ENCODE measurements at regions not wholly inside any gene's neighbourhood (a gene's known extent, or its start where the extent isn't known, plus 50 kb on each side); places are given as distances from the start of the nearest gene placed in this dataset.

- no peak for DNase-seq
- H3K27me3 Mint-ChIP-seq = no peaks in the 10 kb centered on the region
- no peak overlapping the region for H3K27ac Mint-ChIP-seq
- H3K4me3 Mint-ChIP-seq = no peak overlapping the region
- peaks cover 4% of the 10 kb centered on the region for H3K4me1 Mint-ChIP-seq (ENCODE audit: low read depth)
- H3K36me3 Mint-ChIP-seq (ENCODE audit: low read depth) = no peaks in the 10 kb centered on the region
- peaks cover 6% of the 10 kb centered on the region for H3K9me3 Mint-ChIP-seq
Observed at GRCh38 chr5:62731022-62731421, 152.4 kb downstream of the LRRC70 start.

- DNase-seq = no peak
- no peak overlapping the region for H3K4me3 Mint-ChIP-seq
- H3K27ac Mint-ChIP-seq = no peak overlapping the region
- no peaks in the 10 kb centered on the region for H3K36me3 Mint-ChIP-seq (ENCODE audit: low read depth)
- peaks cover 6% of the 10 kb centered on the region for H3K9me3 Mint-ChIP-seq
- H3K27me3 Mint-ChIP-seq = peaks cover 2% of the 10 kb centered on the region
- H3K4me1 Mint-ChIP-seq (ENCODE audit: low read depth) = peaks cover 4% of the 10 kb centered on the region
Observed at GRCh38 chr5:62729675-62730074, 151.1 kb downstream of the LRRC70 start.

- no peaks in the 10 kb centered on the region for H3K36me3 Mint-ChIP-seq (ENCODE audit: low read depth)
- no peak overlapping the region for H3K27ac Mint-ChIP-seq
- no peak for DNase-seq
- peaks cover 3% of the 10 kb centered on the region for H3K27me3 Mint-ChIP-seq
- no peak overlapping the region for H3K4me3 Mint-ChIP-seq
- peaks cover 4% of the 10 kb centered on the region for H3K4me1 Mint-ChIP-seq (ENCODE audit: low read depth)
- H3K9me3 Mint-ChIP-seq = no peaks in the 10 kb centered on the region
Observed at GRCh38 chr5:62727861-62728260, 149.2 kb downstream of the LRRC70 start.

GRCh38 chr5:62727184-62727583, 148.6 kb downstream of the LRRC70 start:
- Mint-ChIP-seq H3K4me1 (ENCODE audit: low read depth) (peaks cover 4% of the 10 kb centered on the region), H3K36me3 (ENCODE audit: low read depth) (no peaks in the 10 kb centered on the region), H3K27me3 (peaks cover 3% of the 10 kb centered on the region), H3K9me3 (no peaks in the 10 kb centered on the region), H3K4me3 (no peak overlapping the region), H3K27ac (no peak overlapping the region)
- no peak for DNase-seq

- Mint-ChIP-seq H3K27me3 (peaks cover 12% of the 10 kb centered on the region), H3K27ac (no peak overlapping the region), H3K4me3 (no peak overlapping the region), H3K9me3 (no peaks in the 10 kb centered on the region), H3K36me3 (ENCODE audit: low read depth) (no peaks in the 10 kb centered on the region), H3K4me1 (ENCODE audit: low read depth) (peaks cover 1% of the 10 kb centered on the region)
- no peak for DNase-seq
Observed at GRCh38 chr5:62722360-62722759, 143.7 kb downstream of the LRRC70 start.

GRCh38 chr5:62720031-62720441, 141.4 kb downstream of the LRRC70 start:
- no peak overlapping the region for H3K4me3 Mint-ChIP-seq
- H3K9me3 Mint-ChIP-seq = no peaks in the 10 kb centered on the region
- H3K36me3 Mint-ChIP-seq (ENCODE audit: low read depth) = no peaks in the 10 kb centered on the region
- peaks cover 12% of the 10 kb centered on the region for H3K27me3 Mint-ChIP-seq
- DNase-seq = peak; percentile 29
- no peak overlapping the region for H3K27ac Mint-ChIP-seq
- H3K4me1 Mint-ChIP-seq (ENCODE audit: low read depth) = peaks cover 1% of the 10 kb centered on the region

- DNase-seq = no peak
- Mint-ChIP-seq H3K4me1 (ENCODE audit: low read depth) (peaks cover 1% of the 10 kb centered on the region), H3K36me3 (ENCODE audit: low read depth) (no peaks in the 10 kb centered on the region), H3K4me3 (no peak overlapping the region), H3K27ac (no peak overlapping the region), H3K27me3 (peaks cover 9% of the 10 kb centered on the region), H3K9me3 (no peaks in the 10 kb centered on the region)
Observed at GRCh38 chr5:62719061-62719720, 140.6 kb downstream of the LRRC70 start.

- peaks cover 9% of the 10 kb centered on the region for H3K27me3 Mint-ChIP-seq
- no peaks in the 10 kb centered on the region for H3K9me3 Mint-ChIP-seq
- peaks cover 1% of the 10 kb centered on the region for H3K4me1 Mint-ChIP-seq (ENCODE audit: low read depth)
- no peak overlapping the region for H3K4me3 Mint-ChIP-seq
- no peak for DNase-seq
- H3K36me3 Mint-ChIP-seq (ENCODE audit: low read depth) = no peaks in the 10 kb centered on the region
- H3K27ac Mint-ChIP-seq = no peak overlapping the region
Observed at GRCh38 chr5:62718324-62718723, 139.7 kb downstream of the LRRC70 start.

- Mint-ChIP-seq H3K9me3 (no peaks in the 10 kb centered on the region), H3K27ac (no peak overlapping the region), H3K4me3 (no peak overlapping the region), H3K27me3 (peaks cover 9% of the 10 kb centered on the region), H3K4me1 (ENCODE audit: low read depth) (peaks cover 1% of the 10 kb centered on the region), H3K36me3 (ENCODE audit: low read depth) (no peaks in the 10 kb centered on the region)
- no peak for DNase-seq
Observed at GRCh38 chr5:62717301-62717933, 138.8 kb downstream of the LRRC70 start.

GRCh38 chr5:62714296-62714695, 135.7 kb downstream of the LRRC70 start:
- H3K27ac Mint-ChIP-seq = no peak overlapping the region
- H3K4me3 Mint-ChIP-seq = no peak overlapping the region
- H3K4me1 Mint-ChIP-seq (ENCODE audit: low read depth) = no peaks in the 10 kb centered on the region
- H3K9me3 Mint-ChIP-seq = no peaks in the 10 kb centered on the region
- no peaks in the 10 kb centered on the region for H3K27me3 Mint-ChIP-seq
- no peaks in the 10 kb centered on the region for H3K36me3 Mint-ChIP-seq (ENCODE audit: low read depth)
- no peak for DNase-seq

GRCh38 chr5:62708481-62709325, 130.1 kb downstream of the LRRC70 start:
- Mint-ChIP-seq H3K27ac (no peak overlapping the region), H3K36me3 (ENCODE audit: low read depth) (no peaks in the 10 kb centered on the region)

GRCh38 chr5:62707563-62707962, 128.9 kb downstream of the LRRC70 start:
- Mint-ChIP-seq H3K4me1 (ENCODE audit: low read depth) (no peaks in the 10 kb centered on the region), H3K36me3 (ENCODE audit: low read depth) (no peaks in the 10 kb centered on the region), H3K9me3 (peaks cover 4% of the 10 kb centered on the region), H3K27ac (no peak overlapping the region), H3K4me3 (no peak overlapping the region), H3K27me3 (no peaks in the 10 kb centered on the region)
- DNase-seq = no peak

More at GRCh38 chr5:62708481-62709325, 130.1 kb downstream of the LRRC70 start:
- H3K4me1 Mint-ChIP-seq (ENCODE audit: low read depth) = no peaks in the 10 kb centered on the region
- H3K27me3 Mint-ChIP-seq = no peaks in the 10 kb centered on the region
- H3K4me3 Mint-ChIP-seq = no peak overlapping the region
- peaks cover 4% of the 10 kb centered on the region for H3K9me3 Mint-ChIP-seq
- no peak for DNase-seq

- no peak overlapping the region for H3K27ac Mint-ChIP-seq
- H3K4me3 Mint-ChIP-seq = no peak overlapping the region
- no peaks in the 10 kb centered on the region for H3K27me3 Mint-ChIP-seq
- peaks cover 4% of the 10 kb centered on the region for H3K9me3 Mint-ChIP-seq
- DNase-seq = no peak
- no peaks in the 10 kb centered on the region for H3K36me3 Mint-ChIP-seq (ENCODE audit: low read depth)
- no peaks in the 10 kb centered on the region for H3K4me1 Mint-ChIP-seq (ENCODE audit: low read depth)
Observed at GRCh38 chr5:62707131-62707530, 128.5 kb downstream of the LRRC70 start.

- H3K9me3 Mint-ChIP-seq = peaks cover 4% of the 10 kb centered on the region
- H3K27ac Mint-ChIP-seq = no peak overlapping the region
- H3K4me3 Mint-ChIP-seq = no peak overlapping the region
- DNase-seq = no peak
- H3K36me3 Mint-ChIP-seq (ENCODE audit: low read depth) = no peaks in the 10 kb centered on the region
- no peaks in the 10 kb centered on the region for H3K4me1 Mint-ChIP-seq (ENCODE audit: low read depth)
- H3K27me3 Mint-ChIP-seq = no peaks in the 10 kb centered on the region
Observed at GRCh38 chr5:62705022-62705421, 126.4 kb downstream of the LRRC70 start.

GRCh38 chr5:62702126-62702525, 123.5 kb downstream of the LRRC70 start:
- H3K4me3 Mint-ChIP-seq = no peak overlapping the region
- no peaks in the 10 kb centered on the region for H3K9me3 Mint-ChIP-seq
- no peak overlapping the region for H3K27ac Mint-ChIP-seq
- H3K36me3 Mint-ChIP-seq (ENCODE audit: low read depth) = no peaks in the 10 kb centered on the region
- no peaks in the 10 kb centered on the region for H3K4me1 Mint-ChIP-seq (ENCODE audit: low read depth)
- no peak for DNase-seq
- H3K27me3 Mint-ChIP-seq = no peaks in the 10 kb centered on the region
